ENCODE measurements at regions not wholly inside any gene's neighbourhood (a gene's known extent, or its start where the extent isn't known, plus 50 kb on each side); places are given as distances from the start of the nearest gene placed in this dataset.

DNA sequence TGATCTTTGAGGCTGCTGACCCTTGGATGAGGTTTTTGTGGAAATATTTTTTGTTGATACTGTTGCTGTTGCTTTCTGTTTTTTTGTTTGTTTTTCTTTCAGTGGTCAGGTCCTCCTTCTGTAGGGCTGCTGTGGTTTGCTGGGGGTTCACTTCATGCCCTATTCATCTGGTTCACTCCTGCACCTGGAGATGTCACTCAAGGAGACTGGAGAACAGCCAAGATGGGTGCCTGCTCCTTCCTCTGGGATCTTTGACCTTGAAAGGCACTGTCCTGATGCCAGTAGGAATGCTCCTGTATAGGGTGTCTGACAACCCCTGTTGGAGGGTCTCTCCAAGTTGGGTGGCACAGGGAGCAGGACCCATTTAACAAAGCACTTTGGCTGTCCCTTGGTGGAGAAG is 67.0 kb upstream of the ACTBL2 start:
- no peaks in the 10 kb centered on the region for H3K4me1 ChIP-seq
- ATAC-seq (ENCODE audit: low FRiP score in 2 of 2) (no peak), DNase-seq (no peak)
- H3K4me3 ChIP-seq: no peak overlapping the region
- no peaks in the 10 kb centered on the region for H3K9me3 ChIP-seq
- TF ChIP-seq POLR2A (IDR thresholded peaks at IDR 0.05) (no peak), EP300 (IDR thresholded peaks at IDR 0.05) (no peak), POLR2AphosphoS5 (IDR thresholded peaks at IDR 0.05) (no peak), CTCF (IDR thresholded peaks at IDR 0.05) (no peak)
- no peaks in the 10 kb centered on the region for H3K36me3 ChIP-seq
- H3K27me3 ChIP-seq: no peaks in the 10 kb centered on the region
- no peak overlapping the region for H3K27ac ChIP-seq

DNA sequence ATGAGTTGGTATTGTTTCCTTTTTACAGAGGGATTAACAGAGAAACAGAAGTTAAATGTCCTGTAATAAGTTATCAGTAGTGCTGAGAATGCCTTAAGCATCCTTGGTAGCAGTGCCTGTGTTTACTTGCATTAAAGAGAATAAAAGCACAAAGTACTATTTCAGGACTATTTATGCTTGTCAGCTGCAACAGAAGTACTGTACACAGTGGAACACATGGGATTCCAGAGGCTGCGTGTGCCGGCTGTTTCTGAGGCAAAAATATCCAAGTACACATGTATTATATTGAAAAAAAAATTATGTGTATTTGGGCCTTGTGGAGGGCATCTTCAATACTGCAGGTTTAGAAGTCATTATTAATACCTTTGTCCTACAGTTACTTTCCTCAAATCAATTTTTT is 58.2 kb upstream of the ACTBL2 start:
- TF ChIP-seq POLR2AphosphoS5 (IDR thresholded peaks at IDR 0.05) (no peak), EP300 (IDR thresholded peaks at IDR 0.05) (no peak), POLR2A (IDR thresholded peaks at IDR 0.05) (no peak), CTCF (IDR thresholded peaks at IDR 0.05) (no peak)
- 87 to 93% methylated on average over 2 of the region's 2 CpGs for WGBS, 2 donors
- Histone ChIP-seq H3K36me3 (no peaks in the 10 kb centered on the region), H3K27ac (no peak overlapping the region), H3K27me3 (no peaks in the 10 kb centered on the region), H3K4me3 (no peak overlapping the region), H3K4me1 (no peaks in the 10 kb centered on the region), H3K9me3 (no peaks in the 10 kb centered on the region)
- ATAC-seq (ENCODE audit: low FRiP score in 2 of 2) (no peak), DNase-seq (no peak)

DNA sequence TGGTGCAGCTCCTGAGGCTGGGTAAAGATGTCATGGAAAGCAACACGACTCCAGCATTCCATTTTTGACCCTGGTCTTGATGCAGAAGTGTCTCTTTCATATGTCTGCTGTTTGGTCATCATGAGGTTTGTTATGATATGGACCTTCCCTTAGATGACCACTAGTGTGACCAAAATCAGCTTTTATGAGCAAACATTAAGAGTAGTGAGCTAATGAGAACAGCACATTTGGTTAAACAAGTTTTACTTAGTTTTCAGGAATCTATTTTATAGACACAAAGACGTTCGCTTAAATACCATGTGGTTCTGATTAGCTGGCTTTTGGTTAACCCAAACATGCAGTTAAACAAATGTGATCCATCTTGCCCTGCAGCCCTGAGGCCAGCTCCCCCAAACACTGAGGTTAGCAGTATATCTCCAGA is 56.7 kb upstream of the ACTBL2 start:
- Histone ChIP-seq H3K27ac (no peak overlapping the region), H3K27me3 (no peaks in the 10 kb centered on the region), H3K9me3 (no peaks in the 10 kb centered on the region), H3K36me3 (no peaks in the 10 kb centered on the region), H3K4me3 (no peak overlapping the region), H3K4me1 (no peaks in the 10 kb centered on the region)
- ATAC-seq (ENCODE audit: low FRiP score in 2 of 2): no peak
- 75 to 77% methylated on average over 3 of the region's 3 CpGs for WGBS, 2 donors
- TF ChIP-seq CTCF (IDR thresholded peaks at IDR 0.05): no peak
- TF ChIP-seq POLR2A (IDR thresholded peaks at IDR 0.05): no peak
- TF ChIP-seq EP300 (IDR thresholded peaks at IDR 0.05): no peak
- TF ChIP-seq POLR2AphosphoS5 (IDR thresholded peaks at IDR 0.05): no peak
- no peak for DNase-seq

DNA sequence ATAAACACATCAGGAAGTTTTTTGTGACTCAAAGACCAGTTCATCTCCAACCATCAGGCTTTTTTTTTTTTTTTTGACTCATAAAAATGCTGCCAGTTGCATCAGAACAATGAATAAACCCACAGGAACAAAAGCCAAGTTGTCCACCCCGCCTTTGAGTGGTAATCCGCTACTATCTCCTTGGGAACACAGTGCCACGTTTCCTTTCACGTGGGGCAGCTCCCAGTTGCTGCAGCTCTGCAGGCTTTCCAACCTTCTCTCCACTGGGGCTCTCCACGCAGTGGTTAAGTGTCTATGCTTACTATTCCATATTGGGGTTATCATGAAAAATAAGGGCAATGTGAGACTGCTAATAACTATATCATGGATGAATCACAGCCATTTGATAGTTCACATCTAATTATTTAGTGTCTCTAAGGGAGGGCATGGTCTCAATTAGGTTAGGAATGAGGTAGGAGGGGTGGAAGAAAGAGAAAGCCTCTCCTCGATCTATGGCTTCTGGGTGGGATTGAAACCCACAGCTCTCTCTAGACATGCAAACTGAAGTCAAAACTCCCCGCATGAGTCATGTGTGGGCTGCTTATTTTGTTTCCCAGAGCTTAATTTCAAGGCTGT is 55.8 kb upstream of the ACTBL2 start:
- H3K27me3 ChIP-seq: no peaks in the 10 kb centered on the region
- no peak for DNase-seq
- TF ChIP-seq CTCF (IDR thresholded peaks at IDR 0.05): no peak
- no peak for TF ChIP-seq POLR2A (IDR thresholded peaks at IDR 0.05)
- TF ChIP-seq POLR2AphosphoS5 (IDR thresholded peaks at IDR 0.05): no peak
- no peaks in the 10 kb centered on the region for H3K36me3 ChIP-seq
- no peak overlapping the region for H3K27ac ChIP-seq
- H3K9me3 ChIP-seq: no peaks in the 10 kb centered on the region
- peak in 1 of 2 donors; percentile 75 for ATAC-seq (ENCODE audit: low FRiP score in 2 of 2)
- H3K4me3 ChIP-seq: no peak overlapping the region
- 87 to 89% methylated on average over 7 of the region's 7 CpGs for WGBS, 2 donors
- no peaks in the 10 kb centered on the region for H3K4me1 ChIP-seq

GRCh38 chr5:57537811-57538210 is 55.2 kb upstream of the ACTBL2 start:
- Histone ChIP-seq H3K27ac (no peak overlapping the region), H3K4me1 (no peaks in the 10 kb centered on the region), H3K9me3 (no peaks in the 10 kb centered on the region), H3K27me3 (no peaks in the 10 kb centered on the region), H3K4me3 (no peak overlapping the region), H3K36me3 (no peaks in the 10 kb centered on the region)
- 82% methylated on average over 2 of the region's 2 CpGs for WGBS, 2 donors
- TF ChIP-seq POLR2A (IDR thresholded peaks at IDR 0.05): no peak
- TF ChIP-seq EP300 (IDR thresholded peaks at IDR 0.05): no peak
- no peak for TF ChIP-seq POLR2AphosphoS5 (IDR thresholded peaks at IDR 0.05)
- no peak for TF ChIP-seq CTCF (IDR thresholded peaks at IDR 0.05)
- DNase-seq (no peak), ATAC-seq (ENCODE audit: low FRiP score in 2 of 2) (no peak)
